Mesenchymal stem cell (in vitro differentiated cells and primary cell): ENCODE measurements at regions not wholly inside any gene's neighbourhood (a gene's known extent, or its start where the extent isn't known, plus 50 kb on each side); places are given as distances from the start of the nearest gene placed in this dataset.
"Not testable (repeated sequence)": the region's sequence is repeated elsewhere in the genome, so short reads cannot be mapped to it uniquely, and the experiment has no call there.

ENCODE experiments used
- DNase-seq: peaks from one replicate; pipeline ENCODE4 v3.0.0-alpha.2; 2013
- H2AFZ ChIP-seq: one replicate; pipeline ENCODE4 v1.6.1; 2013; ENCODE audit warnings: low read depth, mild to moderate bottlenecking, control low read depth, inconsistent platforms, low read length, moderate library complexity
- H2AK5ac ChIP-seq: 2 replicates; pipeline ENCODE4 v1.6.1; 2013; ENCODE audit warnings: low read length, moderate library complexity, mild to moderate bottlenecking, inconsistent platforms; ENCODE audit not compliant: severe bottlenecking
- H2BK120ac ChIP-seq: one replicate; pipeline ENCODE4 v1.6.1; 2013; ENCODE audit warnings: low read depth, mild to moderate bottlenecking, inconsistent platforms, low read length, moderate library complexity
- H2BK12ac ChIP-seq, 2 experiments: one replicate each; pipeline ENCODE4 v1.6.1; 2013; ENCODE audit warnings: inconsistent platforms in 2 of 2, low read length in 2 of 2, mild to moderate bottlenecking in 2 of 2, moderate library complexity in 2 of 2, control low read depth in 1 of 2
- H2BK15ac ChIP-seq: one replicate; pipeline ENCODE4 v1.6.1; 2013; ENCODE audit warnings: mild to moderate bottlenecking, low read depth, inconsistent platforms; ENCODE audit not compliant: poor library complexity, severe bottlenecking
- H2BK5ac ChIP-seq: 2 replicates; pipeline ENCODE4 v1.6.1; 2013; ENCODE audit warnings: low read depth, mild to moderate bottlenecking, low read length, control low read depth, inconsistent platforms; ENCODE audit not compliant: poor library complexity, severe bottlenecking
- H3K14ac ChIP-seq, 2 experiments: one replicate each; pipeline ENCODE4 v1.6.1; 2013; ENCODE audit warnings: inconsistent platforms in 2 of 2, low read length in 2 of 2, control low read depth in 1 of 2, mild to moderate bottlenecking in 1 of 2, moderate library complexity in 1 of 2
- H3K18ac ChIP-seq, 2 experiments: one replicate each; pipeline ENCODE4 v1.6.1; 2013; ENCODE audit warnings: inconsistent platforms in 2 of 2, low read length in 2 of 2, control low read depth in 1 of 2, low read depth in 1 of 2, mild to moderate bottlenecking in 1 of 2
- H3K23ac ChIP-seq, 2 experiments: one replicate each; pipeline ENCODE4 v1.6.1; 2013; ENCODE audit warnings: inconsistent platforms in 2 of 2, low read length in 2 of 2, mild to moderate bottlenecking in 2 of 2, moderate library complexity in 2 of 2, control low read depth in 1 of 2
- H3K27ac ChIP-seq: 2 replicates; pipeline ENCODE4 v1.5.1; 2013; ENCODE audit warnings: mild to moderate bottlenecking, moderate library complexity, low read length, control low read depth, inconsistent platforms; ENCODE audit not compliant: poor library complexity, severe bottlenecking
- H3K27me3 ChIP-seq, 2 experiments: 2 replicates each; pipeline versions ENCODE4 v1.6.1 to v1.7.0; 2013; ENCODE audit warnings: low read length in 2 of 2, mild to moderate bottlenecking in 2 of 2, moderate library complexity in 2 of 2, control low read depth in 1 of 2, inconsistent platforms in 1 of 2; ENCODE audit not compliant: control insufficient read depth in 1 of 2, insufficient read depth in 1 of 2
- H3K36me3 ChIP-seq, 2 experiments: 2 replicates each; pipeline versions ENCODE4 v1.6.1 to v1.7.0; 2013; ENCODE audit warnings: low read length in 2 of 2, control low read depth in 1 of 2, inconsistent platforms in 1 of 2, low read depth in 1 of 2, mild to moderate bottlenecking in 1 of 2; ENCODE audit not compliant: insufficient read depth in 2 of 2, control insufficient read depth in 1 of 2
- H3K4ac ChIP-seq, 2 experiments: one replicate each; pipeline ENCODE4 v1.6.1; 2013; ENCODE audit warnings: inconsistent platforms in 2 of 2, low read length in 2 of 2, mild to moderate bottlenecking in 2 of 2, moderate library complexity in 2 of 2, control low read depth in 1 of 2, low read depth in 1 of 2
- H3K4me1 ChIP-seq: 2 replicates; pipeline ENCODE4 v1.6.1; 2013; ENCODE audit warnings: low read depth, low read length, control low read depth; ENCODE audit not compliant: control insufficient read depth, insufficient read depth
- H3K4me2 ChIP-seq: 2 replicates; pipeline ENCODE4 v1.6.1; 2013; ENCODE audit warnings: low read length, mild to moderate bottlenecking, inconsistent platforms; ENCODE audit not compliant: poor library complexity, severe bottlenecking
- H3K4me3 ChIP-seq, 2 experiments: 2 replicates each; pipeline versions ENCODE4 v1.5.1 to v1.7.0; 2013; ENCODE audit warnings: low read length in 2 of 2, mild to moderate bottlenecking in 2 of 2, control low read depth in 1 of 2, low read depth in 1 of 2; ENCODE audit not compliant: insufficient read depth in 1 of 2
- H3K79me1 ChIP-seq: replicated peaks from 2 replicates; pipeline ENCODE4 v1.6.1; 2013; ENCODE audit warnings: mild to moderate bottlenecking, control low read depth, low read length, inconsistent platforms; ENCODE audit not compliant: poor library complexity, severe bottlenecking
- H3K9ac ChIP-seq: 2 replicates; pipeline ENCODE4 v1.7.0; 2013; ENCODE audit warnings: mild to moderate bottlenecking, low read length, moderate library complexity
- H3K9me3 ChIP-seq: 2 replicates; pipeline ENCODE4 v1.7.0; 2013; ENCODE audit warnings: mild to moderate bottlenecking, low read length; ENCODE audit not compliant: control insufficient read depth
- H4K8ac ChIP-seq: one replicate; pipeline ENCODE4 v1.6.1; 2013; ENCODE audit warnings: inconsistent platforms, mild to moderate bottlenecking, low read length, moderate library complexity
- H4K91ac ChIP-seq: one replicate; pipeline ENCODE4 v1.6.1; 2013; ENCODE audit warnings: mild to moderate bottlenecking, low read length, inconsistent platforms
- WGBS: methylation state at CpG from one replicate; pipeline ENCODE4 v1.1.7; 2013; ENCODE audit warnings: mixed read lengths; 5-methylcytosine and 5-hydroxymethylcytosine counted together

GRCh38 chr17:65292430-65292829 is 155.3 kb downstream of the RGS9 start:
- Histone ChIP-seq H3K9me3 (peaks cover 4% of the 10 kb centered on the region), H3K4me2 (no peak overlapping the region), H3K18ac (no peak overlapping the region), H2BK5ac (no peak overlapping the region), H3K36me3 (no peaks in the 10 kb centered on the region), H3K79me1 (no peaks in the 10 kb centered on the region), H4K8ac (no peak overlapping the region), H3K27me3 (peaks cover 0 to 18% of the 10 kb centered on the region in 2 experiments), H2AK5ac (no peak overlapping the region), H2AFZ (no peak overlapping the region), H2BK15ac (no peak overlapping the region), H3K14ac (no peak overlapping the region), H3K9ac (no peak overlapping the region), H3K4me3 (no peak overlapping the region), H3K27ac (no peak overlapping the region), H3K4me1 (peaks cover 5% of the 10 kb centered on the region), H3K23ac (no peak overlapping the region), H3K4ac (no peak overlapping the region), H4K91ac (no peak overlapping the region), H2BK12ac (no peak overlapping the region), H2BK120ac (no peak overlapping the region)
- WGBS, result 85% methylated on average over 11 of the region's 11 CpGs
- DNase-seq, result no peak

GRCh38 chr17:65291301-65291700 is 154.1 kb downstream of the RGS9 start:
- not testable (repeated sequence) for H4K8ac ChIP-seq, H2BK12ac ChIP-seq, H3K27ac ChIP-seq, H2BK5ac ChIP-seq, H3K4ac ChIP-seq, H3K18ac ChIP-seq, H3K4me2 ChIP-seq, DNase-seq, H2BK15ac ChIP-seq, H2AK5ac ChIP-seq, H3K79me1 ChIP-seq, H3K4me3 ChIP-seq, H4K91ac ChIP-seq, H2AFZ ChIP-seq, H2BK120ac ChIP-seq, H3K14ac ChIP-seq, H3K9ac ChIP-seq, H3K23ac ChIP-seq, H3K36me3 ChIP-seq, H3K9me3 ChIP-seq
- peaks cover 0 to 23% of the 10 kb centered on the region in 2 experiments for H3K27me3 ChIP-seq
- 98% methylated on average over 3 of the region's 7 CpGs for WGBS
- H3K4me1 ChIP-seq, result peaks cover 13% of the 10 kb centered on the region

- Histone ChIP-seq H3K4me1 (peaks cover 13% of the 10 kb centered on the region), H3K23ac (no peak overlapping the region), H3K14ac (no peak overlapping the region), H2AFZ (no peak overlapping the region), H3K4me2 (no peak overlapping the region), H3K4ac (no peak overlapping the region), H3K9ac (no peak overlapping the region), H2AK5ac (no peak overlapping the region), H2BK12ac (no peak overlapping the region), H3K4me3 (no peak overlapping the region), H4K8ac (no peak overlapping the region), H3K27me3 (peaks cover 0 to 23% of the 10 kb centered on the region in 2 experiments), H3K36me3 (no peaks in the 10 kb centered on the region), H4K91ac (no peak overlapping the region), H2BK15ac (no peak overlapping the region), H2BK5ac (no peak overlapping the region), H3K79me1 (no peaks in the 10 kb centered on the region), H3K9me3 (peaks cover 4% of the 10 kb centered on the region), H3K18ac (no peak overlapping the region), H2BK120ac (no peak overlapping the region), H3K27ac (no peak overlapping the region)
- 97% methylated on average over 8 of the region's 8 CpGs for WGBS
- no peak for DNase-seq
These were observed 153.4 kb downstream of the RGS9 start for GRCh38 chr17:65290616-65291015.

- Histone ChIP-seq H2BK5ac (no peak overlapping the region), H3K23ac (no peak overlapping the region), H3K9ac (no peak overlapping the region), H3K9me3 (peaks cover 4% of the 10 kb centered on the region), H3K27ac (no peak overlapping the region), H2BK15ac (no peak overlapping the region), H3K4me1 (peaks cover 13% of the 10 kb centered on the region), H2AFZ (no peak overlapping the region), H2AK5ac (no peak overlapping the region), H3K36me3 (no peaks in the 10 kb centered on the region), H3K14ac (no peak overlapping the region), H3K4me3 (no peak overlapping the region), H3K4ac (no peak overlapping the region), H3K4me2 (no peak overlapping the region), H3K18ac (no peak overlapping the region), H3K27me3 (peaks cover 0 to 23% of the 10 kb centered on the region in 2 experiments), H3K79me1 (no peaks in the 10 kb centered on the region), H4K91ac (no peak overlapping the region), H2BK120ac (no peak overlapping the region), H4K8ac (no peak overlapping the region), H2BK12ac (no peak overlapping the region)
- DNase-seq, result no peak
- no CpG with 5 or more reads among the region's 1 CpG for WGBS
These were observed 152.9 kb downstream of the RGS9 start for GRCh38 chr17:65290056-65290455.
